ENCODE measurements at regions not wholly inside any gene's neighbourhood (a gene's known extent, or its start where the extent isn't known, plus 50 kb on each side); places are given as distances from the start of the nearest gene placed in this dataset.
"Not testable (repeated sequence)": the region's sequence is repeated elsewhere in the genome, so short reads cannot be mapped to it uniquely, and the experiment has no call there.

GRCh38 chr6:8845690-8846089, 410.3 kb upstream of the SLC35B3 start:
- no peak for DNase-seq (ENCODE audit: low read depth, low spot score)

GRCh38 chr6:8844968-8845367, 409.6 kb upstream of the SLC35B3 start:
- DNase-seq (ENCODE audit: low read depth, low spot score), result no peak

GRCh38 chr6:8839626-8840025, 404.3 kb upstream of the SLC35B3 start:
- no peak for DNase-seq (ENCODE audit: low read depth, low spot score)

- no peak for DNase-seq (ENCODE audit: low read depth, low spot score)
These were observed 402.0 kb upstream of the SLC35B3 start for GRCh38 chr6:8837343-8837742.

GRCh38 chr6:8832695-8833094, 397.4 kb upstream of the SLC35B3 start:
- DNase-seq (ENCODE audit: low read depth, low spot score), result not testable (repeated sequence)

- no peak for DNase-seq (ENCODE audit: low read depth, low spot score)
These were observed 396.2 kb upstream of the SLC35B3 start for GRCh38 chr6:8831366-8832152.

- no peak for DNase-seq (ENCODE audit: low read depth, low spot score)
These were observed 395.4 kb upstream of the SLC35B3 start for GRCh38 chr6:8830794-8831193.

- no peak for DNase-seq (ENCODE audit: low read depth, low spot score)
These were observed 394.5 kb upstream of the SLC35B3 start for GRCh38 chr6:8829796-8830195.

GRCh38 chr6:8829296-8829695, 394.0 kb upstream of the SLC35B3 start:
- DNase-seq (ENCODE audit: low read depth, low spot score), result no peak

- DNase-seq (ENCODE audit: low read depth, low spot score), result no peak
These were observed 393.0 kb upstream of the SLC35B3 start for GRCh38 chr6:8828376-8828775.

GRCh38 chr6:8825726-8826125, 390.4 kb upstream of the SLC35B3 start:
- no peak for DNase-seq (ENCODE audit: low read depth, low spot score)

- DNase-seq (ENCODE audit: low read depth, low spot score), result no peak
These were observed 386.6 kb upstream of the SLC35B3 start for GRCh38 chr6:8821981-8822381.

- DNase-seq (ENCODE audit: low read depth, low spot score), result no peak
These were observed 385.0 kb upstream of the SLC35B3 start for GRCh38 chr6:8820313-8820712.

GRCh38 chr6:8819446-8819845, 384.1 kb upstream of the SLC35B3 start:
- DNase-seq (ENCODE audit: low read depth, low spot score), result no peak

- no peak for DNase-seq (ENCODE audit: low read depth, low spot score)
These were observed 379.2 kb upstream of the SLC35B3 start for GRCh38 chr6:8814440-8815000.

- DNase-seq (ENCODE audit: low read depth, low spot score), result no peak
These were observed 375.0 kb upstream of the SLC35B3 start for GRCh38 chr6:8810325-8810724.

GRCh38 chr6:8809662-8810061, 374.3 kb upstream of the SLC35B3 start:
- DNase-seq (ENCODE audit: low read depth, low spot score), result no peak

GRCh38 chr6:8803181-8803760, 367.9 kb upstream of the SLC35B3 start:
- no peak for DNase-seq (ENCODE audit: low read depth, low spot score)

- DNase-seq (ENCODE audit: low read depth, low spot score), result not testable (repeated sequence)
These were observed 367.1 kb upstream of the SLC35B3 start for GRCh38 chr6:8802397-8802796.

- no peak for DNase-seq (ENCODE audit: low read depth, low spot score)
These were observed 359.1 kb upstream of the SLC35B3 start for GRCh38 chr6:8794420-8794819.

GRCh38 chr6:8789878-8790277, 354.5 kb upstream of the SLC35B3 start:
- DNase-seq (ENCODE audit: low read depth, low spot score), result no peak

- no peak for DNase-seq (ENCODE audit: low read depth, low spot score)
These were observed 349.9 kb upstream of the SLC35B3 start for GRCh38 chr6:8785223-8785622.

- DNase-seq (ENCODE audit: low read depth, low spot score), result no peak
These were observed 347.8 kb upstream of the SLC35B3 start for GRCh38 chr6:8783191-8783590.
